ENCODE measurements at regions not wholly inside any gene's neighbourhood (a gene's known extent, or its start where the extent isn't known, plus 50 kb on each side); places are given as distances from the start of the nearest gene placed in this dataset.

DNA sequence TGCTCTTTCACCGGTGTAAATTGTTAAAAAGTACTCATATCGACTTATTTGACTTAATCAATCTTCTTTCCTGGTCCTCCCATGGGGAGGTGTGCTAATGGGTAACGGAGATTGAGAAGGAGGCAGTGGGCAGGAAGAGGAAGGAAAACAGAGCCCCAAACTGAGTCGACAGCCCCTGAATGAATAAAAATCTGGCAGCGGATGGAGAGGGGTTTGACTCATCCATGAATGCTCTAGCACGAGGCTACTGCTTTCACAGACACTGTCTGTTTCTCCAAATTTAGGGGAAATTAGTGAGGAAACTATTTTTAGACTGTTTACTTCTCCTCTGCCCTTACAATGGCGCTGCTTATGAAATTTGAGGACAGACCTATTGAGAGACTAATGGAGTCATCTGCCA, 142.2 kb upstream of the ATXN1 start:
- Histone ChIP-seq H4K5ac (ENCODE audit: insufficient read length, low read depth, low read length) (no peak overlapping the region), H3K9me3 (ENCODE audit: control insufficient read depth, low read depth, low read length) (no peaks in the 10 kb centered on the region), H3K23me2 (ENCODE audit: insufficient read length, low read depth, low read length, poor library complexity, severe bottlenecking) (no peaks in the 10 kb centered on the region), H2BK20ac (ENCODE audit: low read depth, low read length, poor library complexity, severe bottlenecking) (no peak overlapping the region), H3K14ac (ENCODE audit: insufficient read depth, low read length) (no peak overlapping the region), H3K23ac (ENCODE audit: insufficient read length, low read depth, low read length) (no peak overlapping the region), H3K79me1 (ENCODE audit: insufficient read depth, low read depth, low read length, poor library complexity, severe bottlenecking) (no peaks in the 10 kb centered on the region), H3K27ac (ENCODE audit: insufficient read length, low read depth, low read length) (no peak overlapping the region), H2BK12ac (ENCODE audit: insufficient read length, low read depth, low read length) (no peak overlapping the region), H3K18ac (ENCODE audit: insufficient read length, low read depth, low read length) (no peak overlapping the region), H3K9ac (ENCODE audit: extremely low read depth, insufficient read length, low read length) (no peak overlapping the region), H3K56ac (ENCODE audit: insufficient read length, low read depth, low read length) (no peak overlapping the region), H3K4me2 (ENCODE audit: insufficient read depth, insufficient read length, low read length) (no peak overlapping the region), H2BK5ac (ENCODE audit: insufficient read length, low read length) (no peak overlapping the region), H3K27me3 (ENCODE audit: insufficient read depth, low read length) (no peaks in the 10 kb centered on the region), H3K79me2 (ENCODE audit: insufficient read depth, low read length) (no peaks in the 10 kb centered on the region), H3K4ac (ENCODE audit: low read depth, low read length) (no peak overlapping the region), H4K8ac (replicated peaks; ENCODE audit: insufficient read length, low read depth, low read length) (no peak overlapping the region), H2BK120ac (ENCODE audit: low read depth, low read length, poor library complexity, severe bottlenecking) (no peak overlapping the region), H2AFZ (ENCODE audit: low read length) (no peak overlapping the region), H4K20me1 (ENCODE audit: control insufficient read depth, insufficient read depth, insufficient read length) (no peaks in the 10 kb centered on the region), H2BK15ac (ENCODE audit: low read depth, low read length) (no peak overlapping the region), H3K4me1 (ENCODE audit: insufficient read depth, low read length) (no peaks in the 10 kb centered on the region), H4K91ac (ENCODE audit: insufficient read length, low read depth, low read length) (no peak overlapping the region), H2AK5ac (ENCODE audit: insufficient read length, low read length) (no peak overlapping the region), H3T11ph (ENCODE audit: low read length) (no peak overlapping the region)
- TF ChIP-seq CTCF (conservative IDR thresholded peaks at IDR 0.05), result no peak
- no peaks in the 10 kb centered on the region for H3K36me3 Mint-ChIP-seq (ENCODE audit: insufficient read depth in 1 of 3, low read depth in 3 of 3)
- peaks cover 9 to 11% of the 10 kb centered on the region in 2 experiments; a peak in 3 of 4 replicates for H3K4me1 Mint-ChIP-seq
- no peak overlapping the region for H3K27ac Mint-ChIP-seq
- no peak overlapping the region for H3K4me3 Mint-ChIP-seq
- H3K27me3 Mint-ChIP-seq (ENCODE audit: low read depth), result no peaks in the 10 kb centered on the region
- DNase-seq, result no peak
- no CpG with 5 or more reads among the region's 7 CpGs for WGBS (ENCODE audit: extremely low coverage, insufficient read length, low lambda C conversion rate)
- no peaks in the 10 kb centered on the region for H3K9me3 Mint-ChIP-seq
